Hippocampal formation (tissue), 2 donors: ENCODE measurements at regions not wholly inside any gene's neighbourhood (a gene's known extent, or its start where the extent isn't known, plus 50 kb on each side); places are given as distances from the start of the nearest gene placed in this dataset.
"Not testable (repeated sequence)": the region's sequence is repeated elsewhere in the genome, so short reads cannot be mapped to it uniquely, and the experiment has no call there.

Source experiments
- DNase-seq, 2 donors: peaks; one replicate each; lab custom pipeline; 2025; lab: John Stamatoyannopoulos, UW

GRCh38 chr6:25160134-25160533 is 119.0 kb upstream of the CARMIL1 start:
- not testable (repeated sequence) for DNase-seq

GRCh38 chr6:25165177-25165576 is 114.0 kb upstream of the CARMIL1 start:
- no peak for DNase-seq

- no peak for DNase-seq
These were observed 113.4 kb upstream of the CARMIL1 start for GRCh38 chr6:25165800-25166199.

- no peak for DNase-seq
These were observed 112.0 kb upstream of the CARMIL1 start for GRCh38 chr6:25166955-25167748.

DNA sequence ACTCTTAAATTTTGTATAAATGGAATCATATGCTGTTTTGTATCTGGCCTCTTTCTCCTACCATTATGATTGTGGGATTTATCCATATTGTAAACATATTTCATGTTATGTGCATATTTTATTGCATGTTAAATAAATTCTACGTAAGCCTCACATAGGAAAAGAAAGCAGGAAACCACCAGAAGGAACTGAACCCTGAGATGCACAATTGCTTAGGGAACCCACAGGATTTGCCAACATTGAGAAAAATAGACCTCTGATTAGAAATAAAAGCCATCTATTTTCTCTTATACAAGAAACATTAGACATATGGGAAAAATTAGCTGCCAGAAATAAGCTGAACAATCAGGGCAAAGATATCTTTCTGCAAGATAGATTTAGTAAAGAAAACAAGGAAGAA is 111.2 kb upstream of the CARMIL1 start:
- no peak for DNase-seq

DNA sequence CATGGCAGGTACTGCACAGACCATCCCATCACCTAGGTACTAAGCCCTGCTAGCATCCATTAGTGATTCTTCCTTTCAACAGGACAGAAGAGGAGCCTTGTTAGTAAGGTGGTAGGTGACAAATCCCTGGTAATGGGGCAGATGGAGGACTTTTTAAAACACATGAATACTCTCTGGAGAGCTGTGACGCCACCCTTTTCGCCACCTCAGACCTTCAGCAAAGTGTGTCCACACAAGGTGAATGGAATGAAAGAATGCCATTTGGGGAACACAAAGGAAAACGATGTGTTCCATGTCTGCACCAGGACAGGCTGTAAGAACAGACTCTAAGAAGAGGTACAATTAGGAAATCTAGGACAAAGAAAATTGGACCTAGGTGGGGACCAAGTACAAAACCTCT is 110.5 kb upstream of the CARMIL1 start:
- DNase-seq: no peak

GRCh38 chr6:25169553-25169952 is 109.6 kb upstream of the CARMIL1 start:
- no peak for DNase-seq

DNA sequence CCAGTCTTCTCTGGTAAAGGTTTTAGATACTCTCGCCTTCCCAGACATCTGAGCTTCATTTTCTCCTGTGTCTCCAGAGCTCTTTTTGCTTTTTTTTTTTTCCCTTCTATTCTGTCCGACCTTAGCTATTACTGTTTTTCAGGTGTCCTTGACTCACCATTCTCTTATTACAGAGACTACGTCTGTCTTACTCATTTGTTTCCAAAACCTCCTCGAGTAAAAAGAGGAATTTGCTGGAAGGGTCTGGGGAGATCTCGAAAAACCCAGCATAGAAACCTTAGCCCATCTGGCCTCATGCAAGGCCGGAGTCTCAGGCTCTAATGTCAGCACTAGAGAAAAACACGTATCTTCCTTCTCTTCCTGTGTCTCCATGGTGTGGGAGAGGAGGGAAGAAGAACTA is 109.2 kb upstream of the CARMIL1 start:
- DNase-seq: no peak

- no peak for DNase-seq
These were observed 108.5 kb upstream of the CARMIL1 start for GRCh38 chr6:25170640-25171039.

- no peak for DNase-seq
These were observed 107.9 kb upstream of the CARMIL1 start for GRCh38 chr6:25171301-25171700.

- DNase-seq: no peak
These were observed 106.4 kb upstream of the CARMIL1 start for GRCh38 chr6:25172819-25173218.

- DNase-seq: no peak
These were observed 105.9 kb upstream of the CARMIL1 start for GRCh38 chr6:25173246-25173645.

- DNase-seq: no peak
These were observed 105.2 kb upstream of the CARMIL1 start for GRCh38 chr6:25173951-25174474.

- DNase-seq: no peak
These were observed 104.5 kb upstream of the CARMIL1 start for GRCh38 chr6:25174678-25175077.

DNA sequence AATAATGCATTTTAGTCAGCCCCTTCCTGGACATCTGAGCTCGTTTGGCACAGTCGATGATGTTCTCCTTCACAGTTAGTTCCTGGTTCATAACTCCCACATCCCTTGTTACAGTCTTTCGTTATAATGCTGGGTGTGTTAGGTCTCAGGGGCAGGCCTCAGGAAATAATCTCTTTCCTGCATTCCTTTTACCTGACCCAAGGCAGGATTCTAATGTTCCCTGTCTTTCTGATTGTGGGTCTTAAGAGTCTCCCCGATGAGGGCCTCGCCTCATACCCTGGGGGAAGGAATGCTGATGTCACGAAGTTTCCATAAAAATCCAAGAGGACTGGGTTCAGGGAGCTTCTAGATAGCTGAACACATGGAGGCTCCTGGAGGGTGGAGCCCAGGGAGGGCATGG is 104.0 kb upstream of the CARMIL1 start:
- DNase-seq: no peak

- no peak for DNase-seq
These were observed 103.5 kb upstream of the CARMIL1 start for GRCh38 chr6:25175681-25176080.

GRCh38 chr6:25176466-25176865 is 102.7 kb upstream of the CARMIL1 start:
- no peak for DNase-seq

DNA sequence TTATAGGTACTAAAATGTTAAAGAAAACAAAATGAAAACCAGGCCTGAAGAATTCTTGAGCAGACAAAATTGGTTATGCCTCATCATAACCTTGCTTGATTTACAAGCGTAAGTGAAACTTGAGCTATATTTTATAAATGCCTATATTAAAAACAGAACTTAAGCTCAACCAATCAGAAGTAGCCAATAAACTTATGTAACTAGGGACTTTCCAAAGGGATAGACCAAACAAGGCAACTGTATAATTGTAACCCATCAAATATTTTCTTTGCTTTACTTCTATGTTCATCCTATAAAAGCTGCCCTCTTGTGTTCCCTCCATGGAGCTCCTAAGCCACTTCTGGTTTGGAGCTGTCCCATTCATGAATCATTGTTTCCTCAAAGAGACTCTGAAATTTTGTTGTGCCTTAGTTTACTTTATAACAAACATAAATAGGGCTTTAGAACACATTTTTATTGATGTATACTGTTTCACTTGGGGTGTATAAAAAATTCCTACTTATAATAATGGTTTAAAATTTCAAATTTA is 101.6 kb upstream of the CARMIL1 start:
- DNase-seq: no peak

- no peak for DNase-seq
These were observed 100.7 kb upstream of the CARMIL1 start for GRCh38 chr6:25178336-25179035.

GRCh38 chr6:25179051-25179778 is 100.0 kb upstream of the CARMIL1 start:
- no peak for DNase-seq

DNA sequence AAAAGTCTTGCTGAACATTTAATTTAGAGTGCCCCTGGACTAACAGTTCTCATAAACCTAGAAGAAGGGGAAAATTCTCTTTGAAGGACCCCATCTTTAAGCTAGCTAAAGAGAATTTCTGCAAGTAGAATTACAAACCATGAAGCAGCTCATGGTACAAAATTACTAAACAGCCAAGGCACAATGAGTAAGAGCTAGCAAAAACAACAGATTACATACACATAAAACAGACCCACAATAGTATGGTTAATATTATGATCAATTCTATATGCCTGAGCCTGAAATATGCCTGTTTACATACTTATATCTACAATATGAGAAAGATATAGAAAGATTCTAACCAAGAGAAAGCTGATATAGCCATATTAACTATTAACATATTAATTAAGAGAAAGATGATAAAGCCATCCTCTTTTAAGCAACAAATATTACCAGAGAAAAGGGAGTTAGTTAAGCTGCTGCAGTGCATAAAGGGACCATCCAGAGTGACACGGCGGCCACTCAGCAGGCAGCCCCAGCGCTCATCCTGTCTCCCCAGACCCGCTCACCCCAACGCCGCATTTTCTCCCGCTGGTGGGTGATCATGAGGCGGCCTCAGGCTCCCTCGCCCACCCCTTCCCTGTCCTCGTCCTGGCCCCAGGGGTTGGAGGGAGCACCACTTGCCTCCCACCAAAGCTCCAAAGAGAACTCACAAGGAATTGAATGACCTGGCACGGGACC is 98.4 kb upstream of the CARMIL1 start:
- DNase-seq: no peak

DNA sequence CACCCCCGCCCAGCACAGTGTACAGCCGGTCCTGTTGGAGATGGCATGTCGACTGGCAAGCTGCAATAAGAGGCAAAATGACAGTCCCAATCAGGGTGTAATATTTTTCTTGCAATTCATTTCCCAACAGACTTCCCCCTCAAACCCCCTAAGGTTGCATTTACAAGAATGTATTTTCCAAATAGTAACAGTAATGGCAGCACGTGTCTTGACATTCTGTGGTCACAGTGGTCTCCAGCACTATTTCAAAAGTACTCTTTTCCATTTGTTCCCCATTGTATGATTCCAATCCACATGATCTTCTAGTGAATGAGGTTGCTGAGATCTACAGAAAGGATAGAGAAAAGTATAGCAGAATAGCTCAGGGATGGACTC is 97.8 kb upstream of the CARMIL1 start:
- DNase-seq: no peak
